ENCODE measurements at regions not wholly inside any gene's neighbourhood (a gene's known extent, or its start where the extent isn't known, plus 50 kb on each side); places are given as distances from the start of the nearest gene placed in this dataset.

GRCh38 chr12:93247313-93247991 is 130.3 kb upstream of the NUDT4 start:
- no peak overlapping the region for H3K56ac ChIP-seq (replicated peaks; ENCODE audit: insufficient read length, low read depth, low read length)
- H3K18ac ChIP-seq (ENCODE audit: extremely low read depth, low read length) = no peak overlapping the region
- no peak overlapping the region for H3K4me3 ChIP-seq (ENCODE audit: extremely low read depth in 1 of 4, insufficient read depth in 2 of 4, low read depth in 3 of 4, low read length in 4 of 4)
- H4K20me1 ChIP-seq (replicated peaks in 1 of 2; ENCODE audit: control insufficient read depth in 1 of 2, insufficient read depth in 2 of 2, low read length in 2 of 2) = no peaks in the 10 kb centered on the region
- no peak overlapping the region for H2BK12ac ChIP-seq (ENCODE audit: low read depth, low read length)
- peaks cover 0 to 2% (median 0%) of the 10 kb centered on the region in 4 experiments; a peak in 3 of 7 replicates for H3K4me1 ChIP-seq (replicated peaks in 1 of 4; ENCODE audit: control insufficient read depth in 3 of 4, insufficient read depth in 4 of 4, low read length in 3 of 4)
- no peak overlapping the region for H2BK5ac ChIP-seq (ENCODE audit: low read depth, low read length)
- no peaks in the 10 kb centered on the region for H3K36me3 ChIP-seq (ENCODE audit: control insufficient read depth in 2 of 4, insufficient read depth in 4 of 4, low read length in 3 of 4)
- H3K9me3 ChIP-seq (ENCODE audit: insufficient read depth in 2 of 2, low read depth in 1 of 2, low read length in 1 of 2) = no peaks in the 10 kb centered on the region
- H3K27ac ChIP-seq (ENCODE audit: low read depth, low read length) = no peak overlapping the region
- no peak overlapping the region for H3K4ac ChIP-seq (replicated peaks; ENCODE audit: insufficient read length, low read depth, low read length)
- 93% methylated on average over 5 of the region's 6 CpGs; no CpG with 5 or more reads in 1 of the 2 experiments for WGBS, 2 experiments (ENCODE audit: extremely low coverage in 1 of 2, insufficient coverage in 1 of 2, insufficient read length in 1 of 2, insufficient replicate concordance in 2 of 2, low coverage in 1 of 2, low lambda C conversion rate in 2 of 2, missing lambda C conversion rate in 1 of 2)
- no peak overlapping the region for H4K8ac ChIP-seq (ENCODE audit: extremely low read depth, insufficient read depth, low read length)
- no peak overlapping the region for H2BK15ac ChIP-seq (ENCODE audit: low read length)
- POLR2A ChIA-PET (ENCODE audit: partially characterized antibody) = no interaction called here
- no peak overlapping the region for H2BK20ac ChIP-seq (ENCODE audit: low read length)
- no peaks in the 10 kb centered on the region for H3K23me2 ChIP-seq (ENCODE audit: low read depth, low read length)
- no peak overlapping the region for H2BK120ac ChIP-seq (replicated peaks; ENCODE audit: low read depth, low read length)
- no peak overlapping the region for H3K23ac ChIP-seq (ENCODE audit: insufficient read length)
- H4K5ac ChIP-seq (ENCODE audit: insufficient read length, low read depth, low read length) = no peak overlapping the region
- CTCF ChIA-PET (ENCODE audit: partially characterized antibody) = interaction anchor here (0.7 to 1.0 kb wide), 2 partner anchors 9 to 62 kb away, joined by 3 read pairs; no protein-coding TSS in a partner anchor
- H3K4me2 ChIP-seq (ENCODE audit: insufficient read depth in 1 of 2, low read depth in 2 of 2, low read length in 2 of 2) = no peak overlapping the region
- H3K79me2 ChIP-seq (ENCODE audit: control insufficient read depth in 1 of 2, insufficient read depth in 2 of 2, low read length in 2 of 2) = no peaks in the 10 kb centered on the region
- no peak overlapping the region for H2AFZ ChIP-seq (ENCODE audit: low read length)
- H3K9ac ChIP-seq (replicated peaks in 1 of 4; ENCODE audit: extremely low read depth in 1 of 4, low read depth in 3 of 4, low read length in 3 of 4) = no peak overlapping the region
- no peaks in the 10 kb centered on the region for H3K27me3 ChIP-seq (replicated peaks in 1 of 4; ENCODE audit: control insufficient read depth in 3 of 4, extremely low read depth in 1 of 4, insufficient read depth in 3 of 4, low read length in 3 of 4)
- FAIRE-seq = no peak
- DNase-seq (ENCODE audit: low read depth in 1 of 2, low spot score in 2 of 2) = no peak
- H3K14ac ChIP-seq (ENCODE audit: insufficient read length) = no peak overlapping the region
- no peaks in the 10 kb centered on the region for H3K79me1 ChIP-seq (ENCODE audit: low read depth, low read length)
- H4K91ac ChIP-seq (replicated peaks; ENCODE audit: insufficient read length, low read length) = no peak overlapping the region
- H2AK5ac ChIP-seq (ENCODE audit: low read depth, low read length) = no peak overlapping the region
- TF ChIP-seq POLR2AphosphoS5 (IDR thresholded peaks at IDR 0.05; ENCODE audit: low read depth, low read length) (no peak), GTF2F1 (IDR thresholded peaks at IDR 0.05; ENCODE audit: borderline replicate concordance, low read depth, low read length) (no peak), YY1 (IDR thresholded peaks at IDR 0.05; ENCODE audit: low read depth, low read length) (no peak), MAFK (IDR thresholded peaks at IDR 0.05; ENCODE audit: low read depth, low read length) (no peak), JUN (IDR thresholded peaks at IDR 0.05; ENCODE audit: low read depth, low read length) (no peak), KDM4A (IDR thresholded peaks at IDR 0.05; ENCODE audit: low read depth, low read length, severe bottlenecking) (no peak), CBX8 (IDR thresholded peaks at IDR 0.05; ENCODE audit: borderline replicate concordance, low read depth, low read length) (no peak), SIN3A (conservative IDR thresholded peaks at IDR 0.05 in 1 of 2, IDR thresholded peaks at IDR 0.05 in 1 of 2; ENCODE audit: low read depth in 1 of 2, low read length in 2 of 2) (no peak), HDAC6 (IDR thresholded peaks at IDR 0.05; ENCODE audit: low read depth, low read length) (no peak), CTCF (IDR thresholded peaks at IDR 0.05; ENCODE audit: control extremely low read depth in 1 of 3, insufficient read depth in 1 of 3, low read depth in 1 of 3, low read length in 3 of 3) (no peak)

Measured in H1 (cell line).